ENCODE measurements at regions not wholly inside any gene's neighbourhood (a gene's known extent, or its start where the extent isn't known, plus 50 kb on each side); places are given as distances from the start of the nearest gene placed in this dataset.

GRCh38 chr15:89396723-89397652 is 62.4 kb upstream of the POLG start:
- Mint-ChIP-seq H3K9me3 (peaks cover 0 to 6% of the 10 kb centered on the region in 2 experiments; a peak in 1 of 5 replicates), H3K4me1 (peaks cover 22 to 50% of the 10 kb centered on the region in 2 experiments), H3K27ac (no peak overlapping the region), H3K27me3 (ENCODE audit: low read depth) (peaks cover 99% of the 10 kb centered on the region), H3K4me3 (peak overlapping the region in 1 of 2 experiments; percentile 33; a peak in 2 of 5 replicates), H3K36me3 (ENCODE audit: insufficient read depth in 1 of 3, low read depth in 3 of 3) (no peaks in the 10 kb centered on the region; a peak in 1 of 7 replicates)
- H3T11ph ChIP-seq (ENCODE audit: low read length): no peak overlapping the region
- no peak overlapping the region for H3K4ac ChIP-seq (ENCODE audit: low read depth, low read length)
- H3K18ac ChIP-seq (ENCODE audit: insufficient read length, low read depth, low read length): no peak overlapping the region
- H2BK15ac ChIP-seq (ENCODE audit: low read depth, low read length): no peak overlapping the region
- TF ChIP-seq, protein P1, sequence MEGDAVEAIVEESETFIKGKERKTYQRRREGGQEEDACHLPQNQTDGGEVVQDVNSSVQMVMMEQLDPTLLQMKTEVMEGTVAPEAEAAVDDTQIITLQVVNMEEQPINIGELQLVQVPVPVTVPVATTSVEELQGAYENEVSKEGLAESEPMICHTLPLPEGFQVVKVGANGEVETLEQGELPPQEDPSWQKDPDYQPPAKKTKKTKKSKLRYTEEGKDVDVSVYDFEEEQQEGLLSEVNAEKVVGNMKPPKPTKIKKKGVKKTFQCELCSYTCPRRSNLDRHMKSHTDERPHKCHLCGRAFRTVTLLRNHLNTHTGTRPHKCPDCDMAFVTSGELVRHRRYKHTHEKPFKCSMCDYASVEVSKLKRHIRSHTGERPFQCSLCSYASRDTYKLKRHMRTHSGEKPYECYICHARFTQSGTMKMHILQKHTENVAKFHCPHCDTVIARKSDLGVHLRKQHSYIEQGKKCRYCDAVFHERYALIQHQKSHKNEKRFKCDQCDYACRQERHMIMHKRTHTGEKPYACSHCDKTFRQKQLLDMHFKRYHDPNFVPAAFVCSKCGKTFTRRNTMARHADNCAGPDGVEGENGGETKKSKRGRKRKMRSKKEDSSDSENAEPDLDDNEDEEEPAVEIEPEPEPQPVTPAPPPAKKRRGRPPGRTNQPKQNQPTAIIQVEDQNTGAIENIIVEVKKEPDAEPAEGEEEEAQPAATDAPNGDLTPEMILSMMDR (conservative IDR thresholded peaks at IDR 0.05): no peak
- peaks cover 7% of the 10 kb centered on the region; the same call in 1 of the 2 replicates for H3K4me1 ChIP-seq (ENCODE audit: insufficient read depth, low read length)
- peak; percentile 69 for DNase-seq
- H3K4me2 ChIP-seq (ENCODE audit: insufficient read depth, insufficient read length, low read length): peak overlapping the region; percentile 7
- no peaks in the 10 kb centered on the region for H4K20me1 ChIP-seq (ENCODE audit: control insufficient read depth, insufficient read depth, insufficient read length)
- no peak overlapping the region for H4K91ac ChIP-seq (ENCODE audit: insufficient read length, low read depth, low read length)
- no peak overlapping the region for H3K14ac ChIP-seq (ENCODE audit: insufficient read depth, low read length)
- no peaks in the 10 kb centered on the region for H3K79me2 ChIP-seq (ENCODE audit: insufficient read depth, low read length)
- no peak overlapping the region for H2AFZ ChIP-seq (ENCODE audit: low read length)
- H2AK5ac ChIP-seq (ENCODE audit: insufficient read length, low read length): no peak overlapping the region
- no peak overlapping the region for H4K5ac ChIP-seq (ENCODE audit: insufficient read length, low read depth, low read length)
- H2BK5ac ChIP-seq (ENCODE audit: insufficient read length, low read length): no peak overlapping the region
- no peak overlapping the region for H3K56ac ChIP-seq (ENCODE audit: insufficient read length, low read depth, low read length)
- H2BK20ac ChIP-seq (ENCODE audit: low read depth, low read length, poor library complexity, severe bottlenecking): no peak overlapping the region
- no peak overlapping the region for H4K8ac ChIP-seq (replicated peaks; ENCODE audit: insufficient read length, low read depth, low read length)
- no CpG with 5 or more reads among the region's 12 CpGs for WGBS (ENCODE audit: extremely low coverage, insufficient read length, low lambda C conversion rate)
- H2BK12ac ChIP-seq (ENCODE audit: insufficient read length, low read depth, low read length): no peak overlapping the region
- H2BK120ac ChIP-seq (ENCODE audit: low read depth, low read length, poor library complexity, severe bottlenecking): no peak overlapping the region
- H3K79me1 ChIP-seq (ENCODE audit: insufficient read depth, low read depth, low read length, poor library complexity, severe bottlenecking): no peaks in the 10 kb centered on the region
- no peaks in the 10 kb centered on the region for H3K9me3 ChIP-seq (ENCODE audit: control insufficient read depth, low read depth, low read length)
- no peak overlapping the region for H3K23ac ChIP-seq (ENCODE audit: insufficient read length, low read depth, low read length)
- H3K27ac ChIP-seq (ENCODE audit: insufficient read length, low read depth, low read length): no peak overlapping the region
- H3K9ac ChIP-seq (ENCODE audit: extremely low read depth, insufficient read length, low read length): no peak overlapping the region
- peaks cover 3% of the 10 kb centered on the region for H3K23me2 ChIP-seq (ENCODE audit: insufficient read length, low read depth, low read length, poor library complexity, severe bottlenecking)
- H3K27me3 ChIP-seq (ENCODE audit: insufficient read depth, low read length): peaks cover 96% of the 10 kb centered on the region
